PC-9 (cell line): ENCODE measurements at regions not wholly inside any gene's neighbourhood (a gene's known extent, or its start where the extent isn't known, plus 50 kb on each side); places are given as distances from the start of the nearest gene placed in this dataset.

ENCODE experiments used
- BruUV-seq: library from RNA; stranded (reverse); fragments of 400-500 nt; replicated peaks from 2 replicates; lab custom pipeline; 2021; lab: Mats Ljungman, UMichigan
- CTCF ChIA-PET: fragments of 300-600 bp; sonication (Branson Sonifier 250); formaldehyde crosslinking; loops from one replicate; lab custom pipeline; 2022; ENCODE audit warnings: antibody characterized with exemption; lab: Charles Lee
- POLR2A ChIA-PET: fragments of 300-600 bp; sonication (Branson Sonifier 250); formaldehyde crosslinking; loops from one replicate; lab custom pipeline; 2022; ENCODE audit warnings: antibody characterized with exemption; ENCODE audit not compliant: unreplicated experiment; lab: Charles Lee
- DNase-seq, 2 experiments: peaks; one replicate each; pipeline versions ENCODE4 v3.0.0 to v3.0.0-alpha.2; 2015 to 2022; ENCODE audit warnings: mixed read lengths in 1 of 2
- H2AFZ ChIP-seq: fragments of 200-600 bp; sonication (generic); 2 replicates; pipeline ENCODE4 v1.8.1; 2017; ENCODE audit warnings: antibody characterized with exemption
- H3F3A ChIP-seq: fragments of 200-600 bp; sonication (generic); 2 replicates; pipeline ENCODE4 v1.8.1; 2017; ENCODE audit warnings: antibody characterized with exemption, mild to moderate bottlenecking, low read depth; ENCODE audit not compliant: insufficient read depth
- H3K27ac ChIP-seq: fragments of 200-600 bp; sonication (generic); 2 replicates; pipeline ENCODE4 v1.6.1; 2016; ENCODE audit warnings: mixed run types
- H3K27me3 ChIP-seq: fragments of 200-600 bp; sonication (generic); 2 replicates; pipeline ENCODE4 v1.6.1; 2016; ENCODE audit warnings: low read depth, mixed run types; ENCODE audit not compliant: insufficient read depth
- H3K36me3 ChIP-seq: fragments of 200-600 bp; sonication (generic); 2 replicates; pipeline ENCODE4 v1.6.1; 2016; ENCODE audit warnings: low read depth, mixed run types
- H3K4me1 ChIP-seq: fragments of 200-600 bp; sonication (generic); replicated peaks from 2 replicates; pipeline ENCODE4 v1.6.1; 2016; ENCODE audit warnings: mixed run types; ENCODE audit not compliant: insufficient read depth
- H3K4me2 ChIP-seq: fragments of 200-600 bp; sonication (generic); 2 replicates; pipeline ENCODE4 v1.6.1; 2017; ENCODE audit warnings: mixed run types
- H3K4me3 ChIP-seq: fragments of 200-600 bp; sonication (generic); 2 replicates; pipeline ENCODE4 v1.6.1; 2016; ENCODE audit warnings: mixed run types
- H3K79me2 ChIP-seq: fragments of 200-600 bp; sonication (generic); 2 replicates; pipeline ENCODE4 v1.6.1; 2017; ENCODE audit warnings: low read depth, mixed run types
- H3K9me2 ChIP-seq: fragments of 200-600 bp; sonication (generic); 2 replicates; pipeline ENCODE4 v1.8.1; 2017; ENCODE audit warnings: mild to moderate bottlenecking; ENCODE audit not compliant: insufficient read depth
- H3K9me3 ChIP-seq: fragments of 200-600 bp; sonication (generic); 2 replicates; pipeline ENCODE4 v1.8.1; 2016; ENCODE audit warnings: low read depth; ENCODE audit not compliant: insufficient read depth
- H4K20me1 ChIP-seq: fragments of 200-600 bp; sonication (generic); 2 replicates; pipeline ENCODE4 v1.8.1; 2017; ENCODE audit not compliant: insufficient read depth
- CTCF ChIP-seq: fragments of 200-600 bp; sonication (generic); conservative IDR thresholded peaks from 2 replicates; pipeline ENCODE4 v1.6.1; 2017; ENCODE audit warnings: mixed run types, antibody characterized with exemption, mild to moderate bottlenecking, moderate library complexity
- EZH2 ChIP-seq: fragments of 200-600 bp; sonication (generic); IDR thresholded peaks from 2 replicates; pipeline ENCODE4 v1.8.0; 2017; ENCODE audit warnings: antibody characterized with exemption, low read depth
- intact Hi-C: fragments of 100-400 bp; cut with micrococcal nuclease; formaldehyde crosslinking; loops from one replicate; pipeline ENCODE4 v1.10.0; 2022; ENCODE audit not compliant: unreplicated experiment

GRCh38 chr14:84129007-84129406, 1400.9 kb upstream of the FLRT2 start:
- no peaks in the 10 kb centered on the region for H3F3A ChIP-seq
- no TSS peak for BruUV-seq
- H3K27me3 ChIP-seq = no peaks in the 10 kb centered on the region
- no peaks in the 10 kb centered on the region for H4K20me1 ChIP-seq
- H3K79me2 ChIP-seq = no peaks in the 10 kb centered on the region
- H3K4me3 ChIP-seq = no peak overlapping the region
- no peak for DNase-seq
- no peak overlapping the region for H3K4me2 ChIP-seq
- POLR2A ChIA-PET = no interaction called here
- no peaks in the 10 kb centered on the region for H3K36me3 ChIP-seq
- H2AFZ ChIP-seq = no peak overlapping the region
- CTCF ChIA-PET = no interaction called here
- no peak for TF ChIP-seq CTCF
- no peaks in the 10 kb centered on the region for H3K4me1 ChIP-seq
- intact Hi-C loops = no loop called here
- no peak overlapping the region for H3K27ac ChIP-seq
- no peaks in the 10 kb centered on the region for H3K9me2 ChIP-seq
- H3K9me3 ChIP-seq = no peaks in the 10 kb centered on the region

GRCh38 chr14:84129941-84130340, 1400.0 kb upstream of the FLRT2 start:
- Histone ChIP-seq H3K27me3 (no peaks in the 10 kb centered on the region), H3K9me2 (no peaks in the 10 kb centered on the region), H3K79me2 (no peaks in the 10 kb centered on the region), H3K27ac (no peak overlapping the region), H4K20me1 (no peaks in the 10 kb centered on the region), H3K4me2 (no peak overlapping the region), H3K36me3 (no peaks in the 10 kb centered on the region), H2AFZ (no peak overlapping the region), H3K4me1 (no peaks in the 10 kb centered on the region), H3F3A (no peaks in the 10 kb centered on the region), H3K9me3 (no peaks in the 10 kb centered on the region), H3K4me3 (no peak overlapping the region)
- intact Hi-C loops = no loop called here
- no TSS peak for BruUV-seq
- CTCF ChIA-PET = no interaction called here
- no peak for DNase-seq
- POLR2A ChIA-PET = no interaction called here
- TF ChIP-seq EZH2 (no peak), CTCF (no peak)

GRCh38 chr14:84131924-84132323, 1398.0 kb upstream of the FLRT2 start:
- no peak for TF ChIP-seq EZH2
- TF ChIP-seq CTCF = no peak
- ChIA-PET CTCF (no interaction called here), POLR2A (no interaction called here)
- Histone ChIP-seq H3K79me2 (no peaks in the 10 kb centered on the region), H3K27me3 (no peaks in the 10 kb centered on the region), H3K9me3 (no peaks in the 10 kb centered on the region), H4K20me1 (no peaks in the 10 kb centered on the region), H3K4me1 (no peaks in the 10 kb centered on the region), H3K4me3 (no peak overlapping the region), H3K4me2 (no peak overlapping the region), H3F3A (no peaks in the 10 kb centered on the region), H3K27ac (no peak overlapping the region), H3K36me3 (no peaks in the 10 kb centered on the region), H3K9me2 (no peaks in the 10 kb centered on the region), H2AFZ (no peak overlapping the region)
- DNase-seq = no peak
- intact Hi-C loops = no loop called here
- BruUV-seq = no TSS peak
